Activated effector memory CD4-positive, alpha-beta T cell treated with anti-CD3 and anti-CD28 coated beads, Interleukin-2, amount 50 U/mL, for 16 hours (primary cell): ENCODE measurements at regions not wholly inside any gene's neighbourhood (a gene's known extent, or its start where the extent isn't known, plus 50 kb on each side); places are given as distances from the start of the nearest gene placed in this dataset.
"Not testable (repeated sequence)": the region's sequence is repeated elsewhere in the genome, so short reads cannot be mapped to it uniquely, and the experiment has no call there.

Experiments used
- DNase-seq: peaks from one replicate; pipeline ENCODE4 v3.0.0-alpha.2; 2020

DNA sequence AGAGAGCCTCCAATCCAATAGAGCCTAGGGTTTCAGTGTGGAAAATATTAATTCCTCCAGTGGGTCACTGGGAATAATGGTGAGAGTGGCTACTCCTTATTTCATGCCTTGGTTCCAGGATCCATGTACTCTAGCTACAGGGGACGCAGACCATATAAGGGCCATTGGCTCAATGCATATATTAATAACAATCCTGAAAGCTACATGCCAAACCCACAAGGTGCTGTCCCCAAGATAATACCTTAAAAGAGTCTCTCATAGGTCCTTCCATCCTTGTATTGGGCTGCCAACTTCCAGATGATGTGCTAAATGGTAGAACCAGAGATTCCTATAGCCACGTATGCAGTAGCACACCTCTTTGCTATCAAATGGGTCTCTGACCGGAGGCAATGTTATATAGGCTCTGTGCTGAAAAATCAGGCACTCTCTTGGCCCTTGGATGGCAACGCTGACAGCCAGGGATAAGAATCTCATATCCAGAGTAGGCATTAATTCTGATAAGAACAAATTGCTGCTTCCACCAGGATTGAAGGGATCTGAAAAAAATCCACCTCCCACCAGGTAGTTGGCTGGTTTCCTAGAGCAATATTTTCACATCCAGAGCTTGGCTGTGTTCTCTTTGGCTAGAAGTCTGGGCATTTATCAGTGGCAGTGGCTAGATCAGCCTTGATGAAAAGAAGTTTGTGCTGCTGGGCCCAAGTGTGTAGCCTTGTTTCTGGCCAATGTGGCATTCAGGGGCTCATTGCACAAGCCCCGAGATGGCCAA is 218.1 kb upstream of the MGAT5 start:
- no peak for DNase-seq

DNA sequence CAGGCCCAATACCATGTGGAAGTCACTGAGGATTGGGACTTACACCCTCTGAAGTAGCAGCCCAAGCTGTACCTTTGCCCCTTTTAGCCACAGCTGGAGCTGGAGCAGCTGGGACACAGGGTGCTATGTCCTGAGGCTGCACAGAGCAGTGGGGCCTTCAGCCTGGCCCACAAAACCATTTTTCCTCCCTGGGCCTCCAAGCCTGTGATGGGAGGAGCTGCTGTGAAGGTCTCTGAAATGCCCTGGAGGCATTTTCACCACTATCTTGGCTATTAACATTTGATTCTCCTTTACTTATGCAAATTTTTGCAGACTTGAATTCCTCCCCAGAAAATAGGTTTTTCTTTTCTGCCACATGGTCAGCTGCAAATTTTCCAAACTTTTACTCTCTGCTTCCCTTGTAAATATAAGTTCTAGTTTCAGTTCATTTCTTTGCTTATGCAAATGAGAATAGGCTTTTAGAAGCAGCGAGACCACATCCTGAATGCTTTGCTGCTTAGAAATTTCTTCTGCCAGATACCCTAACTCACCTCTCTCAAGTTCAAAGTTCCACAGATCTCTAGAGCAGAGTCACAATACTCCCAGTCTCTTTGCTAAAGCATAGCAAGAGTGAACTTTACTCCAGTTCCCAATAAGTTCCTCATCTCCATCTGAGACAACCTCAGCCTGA is 213.8 kb upstream of the MGAT5 start:
- DNase-seq = no peak

DNA sequence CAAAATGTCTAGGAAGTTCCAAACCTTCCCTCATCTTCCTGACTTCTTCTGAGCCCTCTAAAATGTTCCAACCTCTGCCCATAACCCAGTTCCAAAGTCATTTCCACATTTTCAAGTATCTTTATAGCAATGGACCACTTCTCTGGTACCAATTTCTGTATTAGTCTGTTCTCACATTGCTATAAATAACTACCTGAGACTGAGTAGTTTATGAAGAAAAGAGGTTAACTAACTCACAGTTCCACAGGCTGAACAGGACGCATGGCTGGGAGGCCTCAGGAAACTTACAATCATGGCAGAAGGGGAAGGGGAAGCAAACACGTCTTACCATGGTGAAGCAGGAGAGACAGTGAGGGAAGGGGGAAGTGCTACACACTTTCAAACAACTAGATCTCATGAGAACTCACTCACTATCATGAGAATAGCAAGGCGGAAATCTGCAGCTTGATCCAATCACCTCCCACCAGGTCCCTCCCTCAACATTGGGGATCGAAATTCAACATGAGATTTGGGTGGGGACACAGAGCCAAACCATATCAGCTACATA is 213.2 kb upstream of the MGAT5 start:
- not testable (repeated sequence) for DNase-seq

DNA sequence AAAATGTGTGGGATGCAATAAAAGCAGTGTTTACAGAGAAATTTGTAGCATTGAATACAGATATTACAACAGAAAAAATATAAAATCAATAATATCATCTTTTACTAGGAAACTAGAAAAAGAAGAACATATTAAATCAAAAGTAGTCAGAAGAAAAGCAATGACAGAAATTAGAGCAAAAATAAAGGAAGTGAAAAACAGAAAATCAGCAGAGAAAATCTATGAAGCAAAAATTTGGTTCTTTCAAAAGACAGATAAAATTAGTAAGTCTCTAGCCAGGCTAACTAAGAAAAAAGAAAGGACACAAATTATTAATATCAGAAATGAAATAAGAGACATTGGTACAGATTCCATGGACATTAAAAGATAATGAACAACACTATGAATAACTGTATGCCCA is 212.0 kb upstream of the MGAT5 start:
- no peak for DNase-seq

DNA sequence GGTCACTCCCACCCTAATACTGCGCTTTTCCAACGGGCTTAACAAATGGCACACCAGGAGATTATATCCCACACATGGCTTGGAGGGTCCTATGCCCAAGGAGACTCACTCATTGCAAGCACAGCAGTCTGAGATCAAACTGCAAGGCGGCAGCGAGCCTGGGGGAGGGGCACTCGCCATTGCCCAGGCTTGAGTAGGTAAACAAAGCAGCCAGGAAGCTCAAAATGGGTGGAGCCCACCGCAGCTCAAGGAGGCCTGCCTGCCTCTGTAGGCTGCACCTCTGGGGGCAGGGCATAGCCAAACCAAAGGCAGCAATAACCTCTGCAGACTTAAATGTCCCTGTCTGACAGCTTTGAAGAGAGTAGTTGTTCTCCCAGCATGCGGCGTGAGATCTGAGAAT is 210.8 kb upstream of the MGAT5 start:
- DNase-seq = not testable (repeated sequence)

DNA sequence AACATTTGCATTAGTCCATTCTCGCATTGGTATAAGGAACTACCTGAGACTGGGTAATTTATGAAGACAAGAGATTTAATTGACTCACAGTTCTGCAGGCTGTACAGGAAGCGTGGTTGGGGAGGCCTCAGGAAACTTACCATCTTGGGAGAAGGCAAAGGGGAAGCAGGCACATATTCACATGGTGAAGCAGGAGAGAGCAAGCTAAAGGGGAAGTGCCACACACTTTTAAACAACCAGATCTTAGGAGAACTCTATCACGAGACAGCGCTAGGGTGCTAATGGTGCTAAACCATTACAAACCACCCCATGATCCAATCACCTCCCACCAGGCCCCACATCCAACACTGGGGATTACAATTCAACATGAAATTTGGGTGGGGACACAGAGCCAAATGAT is 201.7 kb upstream of the MGAT5 start:
- DNase-seq = no peak

DNA sequence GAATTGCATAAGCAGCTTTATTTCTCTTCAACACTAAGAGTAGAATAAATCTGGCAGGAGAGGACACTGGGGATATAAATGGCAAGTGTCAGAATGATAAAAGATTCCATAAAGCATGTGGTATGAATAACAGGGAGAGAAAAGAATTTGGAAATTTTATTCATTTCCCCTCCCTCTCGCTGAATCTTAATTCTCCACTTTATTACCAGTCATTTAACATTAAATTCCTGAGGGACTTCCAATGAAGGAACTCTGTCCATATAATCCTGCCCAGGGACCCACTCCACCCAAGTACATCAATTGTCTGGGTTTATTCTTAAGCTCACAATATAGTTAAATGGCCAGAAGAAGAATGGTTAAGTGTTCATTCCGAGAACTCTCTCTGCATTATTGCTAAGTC is 197.7 kb upstream of the MGAT5 start:
- no peak for DNase-seq

DNA sequence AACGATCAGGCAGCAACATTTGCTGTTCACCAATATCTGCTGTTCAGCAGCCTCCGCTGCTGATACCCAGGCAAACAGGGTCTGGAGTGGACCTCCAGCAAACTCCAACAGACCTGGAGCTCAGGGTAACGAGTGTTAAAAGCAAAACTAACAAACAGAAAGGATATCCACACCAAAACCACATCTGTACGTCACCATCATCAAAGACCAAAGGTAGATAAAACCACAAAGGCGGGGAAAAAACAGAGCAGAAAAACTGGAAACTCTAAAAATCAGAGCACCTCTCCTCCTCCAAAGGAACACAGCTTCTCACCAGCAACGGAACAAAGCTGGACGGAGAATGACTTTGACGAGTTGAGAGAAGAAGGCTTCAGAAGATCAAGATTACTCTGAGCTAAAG is 192.8 kb upstream of the MGAT5 start:
- not testable (repeated sequence) for DNase-seq

DNA sequence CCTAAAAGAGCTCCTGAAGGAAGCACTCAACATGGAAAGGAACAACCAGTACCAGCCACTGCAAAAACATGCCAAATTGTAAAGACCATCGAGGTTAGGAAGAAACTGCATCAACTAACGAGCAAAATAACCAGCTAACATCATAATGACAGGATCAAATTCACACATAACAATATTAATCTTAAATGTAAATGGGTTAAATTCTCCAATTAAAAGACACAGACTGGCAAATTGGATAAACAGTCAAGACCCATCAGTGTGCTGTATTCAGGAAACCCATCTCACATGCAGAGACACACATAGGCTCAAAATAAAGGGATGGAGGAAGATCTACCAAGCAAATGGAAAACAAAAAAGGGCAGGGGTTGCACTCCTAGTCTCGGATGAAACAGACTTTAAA is 191.6 kb upstream of the MGAT5 start:
- not testable (repeated sequence) for DNase-seq

DNA sequence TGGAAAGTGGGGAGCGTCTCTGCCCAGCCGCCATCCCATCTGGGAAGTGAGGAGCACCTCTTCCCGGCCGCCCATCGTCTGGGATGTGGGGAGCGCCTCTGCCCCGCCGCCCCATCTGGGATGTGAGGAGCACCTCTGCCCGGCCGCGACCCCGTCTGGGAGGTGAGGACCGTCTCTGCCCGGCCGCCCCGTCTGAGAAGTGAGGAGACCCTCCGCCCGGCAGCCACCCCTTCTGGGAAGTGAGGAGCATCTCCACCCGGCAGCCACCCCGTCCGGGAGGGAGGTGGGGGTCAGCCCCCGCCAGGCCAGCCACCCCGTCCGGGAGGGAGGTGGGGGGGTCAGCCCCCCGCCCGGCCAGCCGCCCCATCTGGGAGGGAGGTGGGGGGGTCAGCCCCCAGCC is 190.0 kb upstream of the MGAT5 start:
- DNase-seq = not testable (repeated sequence)

DNA sequence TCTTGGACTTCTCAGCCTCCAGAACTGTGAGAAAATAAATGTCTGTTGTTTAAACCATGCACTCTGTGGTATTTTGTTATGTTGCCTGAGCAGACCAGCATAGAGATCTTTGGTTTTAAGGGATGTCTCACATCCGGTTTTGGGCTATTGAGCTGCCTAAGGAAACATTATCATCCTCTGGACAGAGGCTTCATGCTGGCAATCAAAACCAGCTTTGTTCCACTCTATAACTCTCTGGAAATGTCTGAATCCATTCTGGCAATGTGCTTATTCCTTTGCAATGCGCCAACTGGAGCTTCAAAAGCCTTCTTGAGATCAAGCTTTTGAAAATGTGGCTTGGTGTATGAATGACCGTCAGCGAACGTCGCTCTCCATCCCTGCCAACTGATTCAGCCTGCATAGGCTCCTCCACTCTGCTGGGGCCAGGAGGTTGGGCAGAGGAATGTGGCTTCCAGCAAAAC is 183.6 kb upstream of the MGAT5 start:
- DNase-seq = no peak

DNA sequence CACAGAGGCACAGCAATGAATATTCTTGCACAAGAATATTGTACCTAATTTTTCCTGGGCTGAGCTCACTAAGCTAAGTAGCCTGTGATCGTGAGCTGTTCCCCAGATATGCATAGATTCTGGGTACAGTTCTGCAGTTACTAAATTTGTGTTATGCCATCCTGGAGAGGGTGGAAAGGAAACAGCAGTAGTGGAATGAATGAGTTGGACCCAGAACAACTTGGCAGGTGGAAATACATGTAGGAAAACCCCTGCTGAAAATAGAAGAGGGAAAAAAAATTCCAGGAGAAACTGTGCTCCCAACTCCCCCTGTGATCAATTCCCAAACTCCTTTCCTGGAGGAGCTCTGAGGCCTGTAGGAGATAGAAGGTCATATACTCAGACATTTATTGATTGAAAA is 181.5 kb upstream of the MGAT5 start:
- no peak for DNase-seq

DNA sequence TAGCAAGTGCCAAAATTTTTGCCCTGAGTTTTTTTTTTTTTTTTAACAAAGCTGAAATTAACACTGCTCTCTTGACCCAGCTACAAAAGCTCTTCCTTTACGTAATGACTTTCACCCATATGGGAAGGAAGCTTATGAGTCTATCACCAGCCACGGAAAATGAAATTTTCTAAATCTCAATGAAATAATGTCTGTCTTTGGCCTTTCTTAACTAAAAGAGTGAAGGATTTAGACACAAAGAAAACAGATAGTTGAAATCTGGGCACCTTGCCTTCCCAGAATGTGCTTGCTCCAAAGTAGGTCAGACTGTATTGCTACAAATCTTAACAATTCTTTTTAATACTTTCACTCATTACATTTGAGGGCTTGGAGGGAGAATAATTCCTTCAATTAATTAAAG is 180.8 kb upstream of the MGAT5 start:
- DNase-seq = no peak

DNA sequence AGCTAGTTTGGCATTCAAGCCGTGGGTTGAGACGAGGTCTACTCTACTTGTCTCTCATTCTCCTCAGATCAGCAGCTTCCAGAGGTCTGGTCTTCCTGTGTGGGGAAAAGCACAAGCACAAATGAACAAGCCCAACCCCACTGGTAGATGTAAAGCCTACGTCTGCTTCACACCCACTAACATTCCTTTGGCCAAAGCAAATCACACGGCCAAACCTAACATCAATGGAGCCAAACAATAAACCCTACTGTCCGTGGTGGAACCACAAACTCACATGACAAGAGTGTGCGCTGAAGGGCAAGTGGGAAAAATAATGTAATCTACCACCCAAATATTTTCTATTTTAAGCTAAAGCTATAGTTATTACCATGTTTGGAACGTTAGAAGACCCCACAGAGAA is 179.3 kb upstream of the MGAT5 start:
- DNase-seq = no peak

DNA sequence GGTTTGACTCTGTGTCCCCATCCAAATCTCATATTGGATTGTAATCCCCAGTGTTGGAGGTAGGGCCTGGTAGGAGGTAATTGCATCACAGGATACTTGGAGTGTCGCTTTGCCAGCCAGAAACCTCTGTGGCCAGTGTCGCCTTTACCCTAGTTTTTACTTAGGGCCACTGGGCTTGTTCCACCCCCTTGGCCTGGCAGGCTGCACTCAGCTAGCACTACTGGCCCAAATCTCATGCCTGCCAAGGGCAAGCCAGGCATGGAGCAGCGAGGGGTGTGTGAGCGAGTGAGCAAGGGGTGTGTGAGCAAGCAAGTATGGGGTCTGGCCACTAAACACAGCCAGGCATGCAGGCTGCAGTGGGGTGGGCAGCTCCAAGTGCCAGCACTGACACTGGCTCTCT is 178.7 kb upstream of the MGAT5 start:
- DNase-seq = no peak

DNA sequence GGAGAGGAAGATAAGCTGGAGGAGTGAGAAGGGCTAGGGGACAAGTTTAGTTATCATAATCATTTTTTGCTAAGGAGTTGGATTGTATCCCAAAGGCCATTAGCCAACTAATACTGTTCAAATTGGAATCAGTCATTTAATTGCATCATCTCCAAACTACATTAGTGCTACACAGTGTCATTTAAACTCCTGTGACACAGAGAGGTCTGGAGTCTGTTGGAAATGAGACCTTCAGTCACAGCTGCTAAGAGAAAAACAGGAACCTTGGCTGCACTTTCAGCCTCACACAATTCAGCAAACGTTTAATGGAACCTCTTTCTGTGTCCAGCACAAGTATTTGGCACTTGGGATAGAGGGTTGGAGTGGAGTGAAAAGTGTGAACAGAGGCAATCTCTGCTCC is 175.5 kb upstream of the MGAT5 start:
- DNase-seq = no peak

DNA sequence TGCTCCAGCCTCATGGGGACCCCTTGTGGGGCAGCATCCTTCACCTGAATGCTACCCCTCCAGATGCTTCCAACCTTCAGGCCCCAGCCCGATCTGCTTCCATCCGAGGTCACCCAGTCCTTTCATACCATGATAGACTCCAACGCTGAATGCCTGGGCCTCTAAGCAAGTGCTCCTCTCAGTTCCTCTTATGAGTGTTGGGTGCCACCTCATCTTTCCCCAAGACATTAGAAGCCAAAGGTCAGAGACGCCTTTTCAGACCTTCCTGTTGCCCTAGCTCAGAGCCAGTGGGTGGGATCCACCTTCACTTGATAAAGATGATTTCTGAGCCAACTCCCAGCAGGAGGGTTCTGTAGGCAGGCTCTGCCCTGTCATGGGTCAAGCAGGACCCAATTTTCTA is 174.5 kb upstream of the MGAT5 start:
- DNase-seq = no peak

DNA sequence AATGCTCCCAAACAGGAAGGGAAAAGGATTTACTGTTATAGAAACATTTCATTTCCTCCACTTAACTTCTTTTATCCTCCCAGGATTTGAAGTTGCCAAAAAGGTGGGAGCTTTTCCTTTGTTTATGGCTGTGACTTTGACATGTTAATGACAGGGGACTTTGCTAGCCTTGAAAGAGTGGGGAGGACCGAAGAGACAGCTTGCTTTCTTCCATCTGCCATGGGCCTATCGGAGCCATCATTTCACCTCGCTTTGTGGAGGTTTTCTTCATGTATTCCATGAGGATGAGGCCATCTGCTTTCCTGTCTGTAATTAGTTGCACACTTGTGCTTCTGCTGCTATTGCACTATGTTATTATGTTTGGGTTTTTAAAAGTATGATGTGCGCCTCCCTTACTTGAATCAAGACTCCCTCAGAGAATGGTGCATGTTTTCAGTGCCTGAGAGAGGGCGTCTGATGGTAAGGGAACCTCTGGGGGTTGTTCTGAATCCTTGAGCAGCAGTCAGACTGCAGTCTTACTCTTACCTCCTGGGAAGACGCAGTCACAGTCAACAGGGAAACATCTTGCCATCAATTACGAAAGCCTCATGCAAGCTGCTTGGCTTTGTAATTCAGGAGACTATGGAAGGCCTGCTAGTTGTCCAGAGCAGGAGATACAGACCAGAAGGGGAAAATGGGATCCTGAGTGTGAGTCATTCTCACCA is 173.3 kb upstream of the MGAT5 start:
- DNase-seq = no peak

DNA sequence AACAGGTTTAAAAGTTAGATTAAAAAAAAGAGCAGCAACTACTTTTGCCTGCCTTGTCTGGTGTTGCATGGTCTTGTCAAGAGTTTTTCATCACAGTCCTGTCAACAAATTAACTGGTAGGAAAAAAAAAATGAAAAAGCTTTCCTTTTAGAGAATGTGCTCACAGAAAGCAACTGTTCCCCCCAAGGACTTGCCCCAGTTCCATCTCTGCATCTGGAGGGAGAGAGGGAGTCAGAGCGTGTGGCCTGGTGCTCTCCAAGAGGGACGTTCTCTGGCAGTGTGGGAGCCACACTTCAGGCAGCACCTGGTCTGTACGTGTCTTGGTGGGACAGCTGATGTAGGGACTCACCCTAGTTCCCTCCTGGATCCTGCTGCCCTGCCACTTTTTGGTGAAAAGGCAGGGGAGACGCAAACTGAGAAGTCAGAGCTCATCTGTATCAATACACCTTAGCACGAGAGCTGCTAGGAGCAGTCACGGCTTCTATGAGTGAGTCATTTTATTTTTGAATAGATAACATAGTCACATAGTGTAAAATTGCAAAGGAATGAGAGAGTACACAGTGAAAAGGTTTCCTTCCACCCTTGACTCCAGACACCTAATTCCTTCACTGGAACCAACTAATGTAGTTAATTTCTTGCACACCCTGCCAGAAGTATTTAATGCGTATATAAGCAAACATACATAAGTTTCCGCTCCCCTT is 172.5 kb upstream of the MGAT5 start:
- DNase-seq = no peak

DNA sequence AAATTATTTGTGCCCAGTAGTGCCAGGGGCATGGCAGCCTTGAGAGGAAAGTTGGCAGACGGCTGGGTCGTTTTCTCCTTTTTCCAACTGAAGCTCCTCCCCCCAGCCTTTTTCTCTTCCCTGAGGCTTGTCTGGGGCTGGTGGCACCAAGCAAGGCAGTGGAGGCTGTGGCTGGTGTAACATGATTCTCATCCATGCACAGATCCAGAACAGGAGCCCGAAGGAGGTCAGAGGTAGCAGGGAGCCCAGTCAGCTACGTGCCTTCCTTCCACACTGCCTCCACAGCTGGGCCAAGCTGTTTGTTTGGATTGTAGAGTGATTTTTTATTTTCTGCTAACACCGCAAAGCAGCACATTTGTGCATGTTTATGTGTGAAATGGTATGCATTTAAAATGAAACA is 170.3 kb upstream of the MGAT5 start:
- DNase-seq = no peak

DNA sequence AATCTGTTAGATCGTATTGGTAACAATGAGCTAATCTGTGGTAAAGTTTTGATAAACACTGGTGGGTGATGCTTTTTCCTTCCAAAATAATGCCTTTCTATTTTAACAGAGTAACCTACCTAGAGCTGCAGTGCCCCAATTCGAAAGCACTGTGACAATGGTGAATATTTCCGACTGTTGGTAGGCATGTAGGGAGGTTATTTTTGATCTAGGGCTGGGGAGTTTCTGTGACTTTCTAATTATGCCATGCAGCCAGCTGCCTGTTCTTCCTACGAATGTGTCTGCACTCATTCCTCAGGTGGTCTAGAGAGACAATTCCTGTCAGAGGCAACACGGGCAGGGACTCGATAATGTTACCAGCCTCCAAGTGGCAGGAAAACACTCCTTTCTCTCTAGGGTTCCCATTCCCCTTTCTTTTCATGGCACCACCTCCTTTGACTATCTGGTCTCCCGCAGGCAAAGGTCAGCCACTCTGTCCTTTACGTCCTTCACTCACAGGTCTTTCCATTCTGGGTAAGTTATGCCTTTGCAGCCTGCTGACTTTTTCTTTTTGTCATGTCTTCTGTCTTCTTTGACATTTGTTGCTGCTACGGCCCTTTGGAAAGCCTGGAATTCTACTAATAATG is 167.2 kb upstream of the MGAT5 start:
- DNase-seq = no peak

DNA sequence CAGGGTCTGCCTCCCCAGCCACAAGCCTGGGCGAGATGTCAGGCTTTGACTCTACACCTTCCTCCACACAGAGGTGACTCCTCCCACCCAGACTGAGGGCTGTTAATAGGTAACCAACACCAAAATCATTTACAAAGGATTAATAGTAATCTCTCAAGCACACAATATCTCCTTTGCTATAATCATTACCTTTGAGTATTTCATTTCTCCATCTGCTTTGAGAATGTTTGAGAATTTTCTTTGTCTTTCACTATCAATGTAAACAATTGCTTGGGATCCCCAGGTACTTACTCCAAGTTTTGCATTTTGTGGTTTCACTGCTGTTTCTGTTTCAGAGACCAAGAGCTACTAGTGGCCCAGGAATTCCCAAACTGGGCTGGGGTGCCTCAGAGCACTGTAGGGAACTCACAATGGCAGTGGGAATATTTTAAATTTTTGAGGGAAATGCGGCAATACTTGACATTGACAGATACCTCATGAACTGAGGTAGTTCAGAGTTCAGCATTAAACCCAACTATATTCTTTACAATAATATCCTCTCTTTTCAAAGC is 166.4 kb upstream of the MGAT5 start:
- DNase-seq = no peak
